ENCODE measurements at regions not wholly inside any gene's neighbourhood (a gene's known extent, or its start where the extent isn't known, plus 50 kb on each side); places are given as distances from the start of the nearest gene placed in this dataset.

DNA sequence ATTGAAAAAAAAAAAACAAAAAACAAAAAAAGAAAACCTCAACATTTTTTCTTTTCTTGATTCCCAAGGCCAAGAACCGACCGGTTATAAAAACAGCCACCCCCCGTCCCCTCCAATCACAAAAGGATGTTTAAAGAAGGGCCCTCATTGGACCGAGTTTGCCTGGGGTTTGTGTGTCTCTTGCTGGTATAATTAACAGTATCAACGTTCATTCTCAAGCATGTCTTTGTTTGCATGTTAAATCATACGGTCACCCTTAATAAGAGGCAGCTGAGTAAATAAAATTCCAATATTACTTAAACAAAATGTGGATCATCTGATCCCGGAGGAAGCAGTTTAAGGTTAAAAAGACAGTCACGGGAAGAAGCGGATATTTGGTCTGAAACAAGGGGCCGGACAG lies 201.1 kb downstream of the PRDM2 start:
- no peaks in the 10 kb centered on the region for H3K79me2 ChIP-seq (ENCODE audit: control insufficient read depth, low read length)
- no peak overlapping the region for H3K27ac ChIP-seq (ENCODE audit: low read depth, low read length)
- H3K9me3 ChIP-seq (ENCODE audit: control insufficient read depth, insufficient read depth, low read length): no peaks in the 10 kb centered on the region
- H3K4me1 ChIP-seq (ENCODE audit: control insufficient read depth, low read length): no peaks in the 10 kb centered on the region
- H3K4me3 ChIP-seq (ENCODE audit: low read length): no peak overlapping the region
- TF ChIP-seq EZH2phosphoT487 (IDR thresholded peaks at IDR 0.05; ENCODE audit: borderline replicate concordance, low read length): no peak
- H3K27me3 ChIP-seq (ENCODE audit: control insufficient read depth, low read length): no peaks in the 10 kb centered on the region
- H3K4me2 ChIP-seq (ENCODE audit: low read length): no peak overlapping the region
- H3K36me3 ChIP-seq (ENCODE audit: control insufficient read depth, low read length): no peaks in the 10 kb centered on the region
- H4K20me1 ChIP-seq (ENCODE audit: control insufficient read depth, insufficient read depth, low read depth, low read length): no peaks in the 10 kb centered on the region
- H3F3A ChIP-seq (ENCODE audit: control insufficient read depth, insufficient read depth): no peaks in the 10 kb centered on the region
- H3K9me2 ChIP-seq (replicated peaks; ENCODE audit: control insufficient read depth, low read length): no peaks in the 10 kb centered on the region

GRCh38 chr1:13901597-13901996 lies 201.6 kb downstream of the PRDM2 start:
- Histone ChIP-seq H3K27me3 (ENCODE audit: control insufficient read depth, low read length) (no peaks in the 10 kb centered on the region), H3K9me2 (replicated peaks; ENCODE audit: control insufficient read depth, low read length) (no peaks in the 10 kb centered on the region), H4K20me1 (ENCODE audit: control insufficient read depth, insufficient read depth, low read depth, low read length) (no peaks in the 10 kb centered on the region), H3K4me1 (ENCODE audit: control insufficient read depth, low read length) (no peaks in the 10 kb centered on the region), H3K4me3 (ENCODE audit: low read length) (no peak overlapping the region), H3K4me2 (ENCODE audit: low read length) (no peak overlapping the region), H3K36me3 (ENCODE audit: control insufficient read depth, low read length) (no peaks in the 10 kb centered on the region), H3F3A (ENCODE audit: control insufficient read depth, insufficient read depth) (no peaks in the 10 kb centered on the region), H3K9me3 (ENCODE audit: control insufficient read depth, insufficient read depth, low read length) (no peaks in the 10 kb centered on the region), H3K79me2 (ENCODE audit: control insufficient read depth, low read length) (no peaks in the 10 kb centered on the region), H3K27ac (ENCODE audit: low read depth, low read length) (no peak overlapping the region)
- TF ChIP-seq EZH2phosphoT487 (IDR thresholded peaks at IDR 0.05; ENCODE audit: borderline replicate concordance, low read length) (no peak), CTCF (IDR thresholded peaks at IDR 0.05; ENCODE audit: low read depth, low read length, poor library complexity, severe bottlenecking) (no peak)

DNA sequence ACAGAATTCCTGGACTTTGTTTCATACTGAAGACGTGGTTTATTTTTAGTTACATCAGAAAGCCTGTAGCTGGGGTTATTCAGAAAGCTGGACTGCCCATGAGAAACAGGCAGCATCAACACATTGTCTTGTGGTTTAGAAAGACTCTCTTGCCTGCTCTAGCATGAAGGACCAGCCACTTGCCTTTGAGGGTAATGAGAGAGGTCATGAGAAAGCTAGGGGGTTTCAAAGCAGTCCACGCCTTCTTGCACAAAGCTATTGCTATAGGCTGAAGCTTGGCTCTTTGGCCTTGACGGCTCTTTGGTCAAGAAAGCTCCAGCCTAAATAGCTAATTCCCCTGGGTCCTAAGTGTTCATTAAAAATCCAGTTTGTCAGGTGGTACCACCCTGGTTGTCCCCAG lies 208.1 kb downstream of the PRDM2 start:
- Histone ChIP-seq H3K79me2 (ENCODE audit: control insufficient read depth, low read length) (no peaks in the 10 kb centered on the region), H3K4me2 (ENCODE audit: low read length) (no peak overlapping the region), H3K27ac (ENCODE audit: low read depth, low read length) (no peak overlapping the region), H3F3A (ENCODE audit: control insufficient read depth, insufficient read depth) (no peaks in the 10 kb centered on the region), H3K9me2 (replicated peaks; ENCODE audit: control insufficient read depth, low read length) (no peaks in the 10 kb centered on the region), H3K36me3 (ENCODE audit: control insufficient read depth, low read length) (no peaks in the 10 kb centered on the region), H4K20me1 (ENCODE audit: control insufficient read depth, insufficient read depth, low read depth, low read length) (no peaks in the 10 kb centered on the region), H3K4me3 (ENCODE audit: low read length) (no peak overlapping the region), H3K4me1 (ENCODE audit: control insufficient read depth, low read length) (peaks cover 6% of the 10 kb centered on the region), H3K9me3 (ENCODE audit: control insufficient read depth, insufficient read depth, low read length) (no peaks in the 10 kb centered on the region), H3K27me3 (ENCODE audit: control insufficient read depth, low read length) (peaks cover 6% of the 10 kb centered on the region; the same call in 1 of the 2 replicates)
- no peak for TF ChIP-seq EZH2phosphoT487 (IDR thresholded peaks at IDR 0.05; ENCODE audit: borderline replicate concordance, low read length)
- TF ChIP-seq CTCF (IDR thresholded peaks at IDR 0.05; ENCODE audit: low read depth, low read length, poor library complexity, severe bottlenecking): no peak

DNA sequence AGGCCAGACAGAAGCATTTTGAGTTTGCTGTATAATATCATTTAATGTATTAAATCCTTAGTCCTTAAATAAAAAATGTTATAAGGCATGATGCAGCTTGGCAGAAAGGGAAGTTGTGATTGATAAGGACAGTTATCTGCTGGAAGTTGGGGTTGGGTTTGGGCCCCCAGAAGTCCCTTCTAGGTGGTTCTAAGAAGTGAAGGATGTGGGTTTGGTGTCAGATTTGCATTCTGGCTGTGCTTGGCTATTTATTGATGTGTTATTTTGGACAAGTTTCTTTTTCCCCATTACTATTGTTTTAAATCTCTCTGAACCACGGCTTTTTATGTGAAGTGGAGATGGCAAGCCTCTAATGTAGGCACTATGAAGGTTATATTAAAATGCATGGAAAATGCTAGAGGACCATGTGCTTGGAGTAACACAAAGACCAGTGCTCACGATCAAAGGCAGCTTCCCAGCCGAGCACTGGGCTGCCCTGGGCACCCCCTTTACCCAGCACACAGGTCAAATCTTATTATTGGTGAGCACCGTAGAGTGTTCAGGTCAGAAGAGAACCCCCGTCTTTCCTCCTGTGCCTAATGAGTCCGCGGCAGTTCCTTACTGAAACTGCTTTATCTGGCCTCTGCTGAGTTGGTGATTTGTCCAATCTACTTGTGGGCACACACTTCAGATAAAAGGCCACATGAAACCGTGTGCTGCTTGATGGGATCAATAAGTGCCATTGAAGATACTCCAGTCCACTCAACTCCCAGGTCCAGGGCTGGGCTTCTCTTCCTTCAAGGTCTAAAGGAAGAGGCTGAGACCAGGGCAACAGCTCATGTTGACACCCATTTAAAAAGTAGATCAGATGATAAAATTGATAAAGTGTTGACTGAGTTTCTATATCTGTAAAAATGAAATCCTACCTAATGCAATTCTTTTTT lies 212.0 kb downstream of the PRDM2 start:
- Histone ChIP-seq H3K4me3 (ENCODE audit: low read length) (no peak overlapping the region), H3K27ac (ENCODE audit: low read depth, low read length) (no peak overlapping the region), H4K20me1 (ENCODE audit: control insufficient read depth, insufficient read depth, low read depth, low read length) (no peaks in the 10 kb centered on the region; the same call in 1 of the 2 replicates), H3F3A (ENCODE audit: control insufficient read depth, insufficient read depth) (no peaks in the 10 kb centered on the region), H3K4me1 (ENCODE audit: control insufficient read depth, low read length) (peaks cover 6% of the 10 kb centered on the region), H3K79me2 (ENCODE audit: control insufficient read depth, low read length) (no peaks in the 10 kb centered on the region), H3K27me3 (ENCODE audit: control insufficient read depth, low read length) (peaks cover 6% of the 10 kb centered on the region; the same call in 1 of the 2 replicates), H3K9me3 (ENCODE audit: control insufficient read depth, insufficient read depth, low read length) (no peaks in the 10 kb centered on the region), H3K9me2 (replicated peaks; ENCODE audit: control insufficient read depth, low read length) (no peaks in the 10 kb centered on the region), H3K4me2 (ENCODE audit: low read length) (no peak overlapping the region), H3K36me3 (ENCODE audit: control insufficient read depth, low read length) (no peaks in the 10 kb centered on the region)
- TF ChIP-seq EZH2phosphoT487 (IDR thresholded peaks at IDR 0.05; ENCODE audit: borderline replicate concordance, low read length) (no peak), CTCF (IDR thresholded peaks at IDR 0.05; ENCODE audit: low read depth, low read length, poor library complexity, severe bottlenecking) (no peak)

All from DOHH2 (cell line).